Mucosa of rectum (tissue), 2 donors: ENCODE measurements at regions not wholly inside any gene's neighbourhood (a gene's known extent, or its start where the extent isn't known, plus 50 kb on each side); places are given as distances from the start of the nearest gene placed in this dataset.

Experiments used
- H3K27ac ChIP-seq, 2 donors: one replicate each; pipeline ENCODE4 v1.7.0; 2013; ENCODE audit warnings: inconsistent platforms in 2 of 2, low read depth in 2 of 2, low read length in 2 of 2
- H3K27me3 ChIP-seq, 2 donors: one replicate each; pipeline ENCODE4 v1.7.0; 2013; ENCODE audit warnings: low read length in 2 of 2; ENCODE audit not compliant: control insufficient read depth in 2 of 2, insufficient read depth in 2 of 2
- H3K36me3 ChIP-seq, 2 donors: one replicate each; pipeline ENCODE4 v1.7.0; 2013; ENCODE audit warnings: low read length in 2 of 2; ENCODE audit not compliant: control insufficient read depth in 2 of 2, insufficient read depth in 2 of 2
- H3K4me1 ChIP-seq, 2 donors: one replicate each; pipeline ENCODE4 v1.7.0; 2013; ENCODE audit warnings: low read length in 2 of 2, mild to moderate bottlenecking in 1 of 2; ENCODE audit not compliant: control insufficient read depth in 2 of 2, insufficient read depth in 2 of 2
- H3K4me3 ChIP-seq, 2 donors: one replicate each; pipeline ENCODE4 v1.7.0; 2013; ENCODE audit warnings: low read length in 2 of 2
- H3K9ac ChIP-seq, 2 donors: one replicate each; pipeline ENCODE4 v1.7.0; 2013; ENCODE audit warnings: low read length in 2 of 2, low read depth in 1 of 2, mild to moderate bottlenecking in 1 of 2
- H3K9me3 ChIP-seq, 2 donors: one replicate each; pipeline ENCODE4 v1.7.0; 2013; ENCODE audit warnings: low read length in 2 of 2; ENCODE audit not compliant: control insufficient read depth in 2 of 2
- donor health status: healthy.
- donor health status: Normal muscosa, but diverticular disease.

DNA sequence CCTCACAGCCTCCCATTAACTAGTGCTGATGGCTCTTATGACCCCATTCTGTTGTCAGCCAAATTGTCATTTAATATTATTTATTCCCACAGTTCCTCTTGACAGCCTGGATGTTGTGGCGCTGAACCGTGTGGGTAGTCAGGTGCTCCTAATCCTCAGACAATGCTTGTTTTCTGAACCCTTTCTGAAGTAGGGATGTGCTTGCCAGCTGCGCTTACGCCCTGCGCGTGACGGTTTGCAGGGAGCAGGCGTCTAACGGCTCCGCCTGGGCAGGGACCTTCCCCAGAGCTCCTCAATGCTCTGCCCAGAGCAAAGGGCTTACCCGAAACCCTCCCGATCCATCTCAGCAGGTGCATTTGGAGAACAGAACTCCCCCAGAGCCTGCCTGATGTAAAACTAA lies 358.2 kb upstream of the MYT1L start:
- Histone ChIP-seq H3K4me1 (no peaks in the 10 kb centered on the region), H3K9ac (no peak overlapping the region), H3K4me3 (no peak overlapping the region), H3K27me3 (no peaks in the 10 kb centered on the region), H3K36me3 (no peaks in the 10 kb centered on the region), H3K9me3 (no peaks in the 10 kb centered on the region), H3K27ac (no peak overlapping the region)

DNA sequence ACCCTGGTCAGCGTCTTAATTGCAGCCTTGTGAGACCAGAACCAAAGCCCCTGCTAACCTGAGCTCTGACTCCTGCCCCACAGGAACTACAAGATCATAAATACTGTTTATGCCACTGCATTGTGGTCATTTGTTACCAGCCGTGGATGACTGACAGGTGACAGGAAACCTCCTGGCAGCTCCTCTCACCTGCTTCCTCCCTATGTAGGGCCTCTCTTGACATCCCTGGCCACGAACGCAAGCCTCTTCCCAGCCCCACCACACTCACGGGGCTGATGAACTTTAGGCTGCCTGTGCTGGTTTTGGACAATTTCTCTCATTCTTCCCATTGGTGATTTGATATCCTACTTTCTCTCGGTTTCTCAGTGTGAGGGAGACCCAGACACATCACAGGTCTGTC lies 357.2 kb upstream of the MYT1L start:
- Histone ChIP-seq H3K36me3 (no peaks in the 10 kb centered on the region), H3K27me3 (no peaks in the 10 kb centered on the region), H3K9ac (no peak overlapping the region), H3K9me3 (no peaks in the 10 kb centered on the region), H3K4me1 (no peaks in the 10 kb centered on the region), H3K4me3 (no peak overlapping the region), H3K27ac (no peak overlapping the region)

DNA sequence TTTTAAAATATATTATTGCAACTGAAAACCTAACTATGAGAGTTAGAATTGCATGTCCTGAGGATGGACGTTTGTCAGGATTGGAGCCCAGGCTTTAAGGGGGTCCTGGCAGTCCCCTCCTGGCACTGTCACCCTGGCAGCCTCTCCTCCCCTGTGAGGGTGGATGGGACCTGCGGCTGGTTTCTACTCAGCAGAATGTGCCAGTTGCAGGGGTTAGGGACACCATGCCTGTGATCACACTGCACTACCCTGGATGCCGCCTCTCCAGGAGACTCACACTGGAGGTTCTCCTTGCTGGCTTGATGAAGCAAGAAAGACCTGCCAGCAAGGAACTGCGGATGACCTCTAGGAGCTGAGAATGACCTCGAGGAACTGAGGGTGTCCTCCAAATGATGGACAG lies 356.7 kb upstream of the MYT1L start:
- H3K27ac ChIP-seq = no peak overlapping the region
- no peak overlapping the region for H3K4me3 ChIP-seq
- no peaks in the 10 kb centered on the region for H3K36me3 ChIP-seq
- H3K27me3 ChIP-seq = no peaks in the 10 kb centered on the region
- H3K9ac ChIP-seq = no peak overlapping the region
- H3K4me1 ChIP-seq = no peaks in the 10 kb centered on the region
- H3K9me3 ChIP-seq = no peaks in the 10 kb centered on the region

DNA sequence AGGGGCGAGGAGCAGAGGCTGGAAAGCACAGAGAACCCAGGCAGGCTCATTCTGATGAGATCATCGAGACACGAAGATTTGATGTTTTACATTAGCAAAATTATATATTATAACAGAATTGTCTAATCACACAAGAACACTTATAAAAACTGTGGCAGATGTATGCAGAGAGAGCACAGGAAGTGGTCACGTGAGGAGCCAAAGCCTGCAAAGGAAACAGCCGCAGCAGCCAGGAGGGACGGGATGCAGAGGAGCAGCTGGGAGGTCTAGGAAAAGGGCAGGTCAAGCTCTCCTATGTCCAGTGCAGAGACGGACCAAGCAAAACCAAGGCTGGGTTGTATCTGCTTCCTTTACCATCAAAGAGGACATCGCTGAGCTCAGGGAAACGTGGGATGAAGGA lies 355.1 kb upstream of the MYT1L start:
- no peaks in the 10 kb centered on the region for H3K4me1 ChIP-seq
- H3K27ac ChIP-seq = no peak overlapping the region
- no peak overlapping the region for H3K4me3 ChIP-seq
- no peaks in the 10 kb centered on the region for H3K9me3 ChIP-seq
- H3K27me3 ChIP-seq = no peaks in the 10 kb centered on the region
- H3K9ac ChIP-seq = no peak overlapping the region
- H3K36me3 ChIP-seq = no peaks in the 10 kb centered on the region

DNA sequence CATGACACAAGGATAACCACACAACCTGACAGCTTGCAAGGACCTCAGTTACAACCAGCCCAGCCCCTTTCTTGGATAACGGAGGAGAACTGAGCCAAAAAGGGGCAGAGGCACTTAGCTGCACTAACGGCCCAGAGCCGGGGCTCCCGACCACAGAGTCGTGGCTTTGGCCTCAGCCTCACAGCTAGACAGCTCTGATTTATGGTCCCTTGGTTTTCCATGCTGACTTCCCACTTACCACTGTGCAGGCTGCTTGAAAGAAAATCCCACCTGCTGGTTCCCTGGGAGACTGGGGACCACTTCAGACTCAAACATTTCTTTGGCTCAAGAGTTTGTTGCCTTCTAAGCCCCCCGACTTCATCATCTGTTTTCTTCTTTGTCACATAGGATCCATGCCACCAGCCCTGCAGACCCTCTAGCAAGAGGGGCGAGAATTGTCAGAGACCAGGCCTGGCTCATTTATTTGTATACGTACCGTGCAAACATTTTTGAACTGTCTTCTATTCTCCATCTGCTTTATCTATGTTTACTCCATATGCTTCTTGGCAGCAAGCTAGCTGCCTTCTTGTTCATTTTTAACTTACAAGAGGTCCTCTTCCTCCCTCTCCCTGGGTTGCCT lies 352.6 kb upstream of the MYT1L start:
- no peaks in the 10 kb centered on the region for H3K27me3 ChIP-seq
- no peaks in the 10 kb centered on the region for H3K9me3 ChIP-seq
- H3K4me3 ChIP-seq = no peak overlapping the region
- no peaks in the 10 kb centered on the region for H3K36me3 ChIP-seq
- no peak overlapping the region for H3K27ac ChIP-seq
- no peaks in the 10 kb centered on the region for H3K4me1 ChIP-seq
- H3K9ac ChIP-seq = no peak overlapping the region

DNA sequence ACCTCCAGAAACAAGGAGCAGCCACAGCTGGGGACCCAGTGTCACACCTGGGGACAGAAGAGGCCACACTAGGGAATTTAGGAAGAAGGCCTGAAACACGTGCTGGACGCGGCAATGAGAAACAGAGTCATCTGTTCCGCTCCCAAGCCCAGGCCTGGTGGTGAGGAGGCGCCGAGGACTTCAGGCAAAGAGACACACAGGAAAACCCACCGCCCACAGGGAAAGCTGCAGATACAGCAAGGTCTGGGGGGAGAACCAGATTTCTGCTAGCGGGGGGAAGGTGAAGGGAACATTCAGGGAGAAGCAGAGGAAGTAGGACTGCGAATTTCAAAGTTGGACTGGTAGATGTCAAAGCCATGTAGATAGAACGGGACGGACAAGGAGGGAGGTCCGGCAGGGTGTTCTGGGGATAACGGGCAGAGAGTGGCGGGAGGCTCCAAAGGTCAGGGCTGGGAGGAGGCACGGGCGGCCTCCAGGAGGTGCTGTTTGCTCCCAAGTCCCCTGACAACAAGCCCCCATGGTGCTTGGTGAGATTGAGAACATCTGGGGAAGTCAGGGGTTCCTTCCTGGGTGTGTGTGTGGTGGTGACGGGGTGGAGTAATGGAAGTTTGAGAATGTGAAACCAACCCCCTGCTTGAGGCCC lies 351.7 kb upstream of the MYT1L start:
- no peak overlapping the region for H3K27ac ChIP-seq
- H3K9me3 ChIP-seq = no peaks in the 10 kb centered on the region
- H3K27me3 ChIP-seq = no peaks in the 10 kb centered on the region
- H3K4me1 ChIP-seq = no peaks in the 10 kb centered on the region
- H3K36me3 ChIP-seq = no peaks in the 10 kb centered on the region
- H3K4me3 ChIP-seq = no peak overlapping the region
- no peak overlapping the region for H3K9ac ChIP-seq

DNA sequence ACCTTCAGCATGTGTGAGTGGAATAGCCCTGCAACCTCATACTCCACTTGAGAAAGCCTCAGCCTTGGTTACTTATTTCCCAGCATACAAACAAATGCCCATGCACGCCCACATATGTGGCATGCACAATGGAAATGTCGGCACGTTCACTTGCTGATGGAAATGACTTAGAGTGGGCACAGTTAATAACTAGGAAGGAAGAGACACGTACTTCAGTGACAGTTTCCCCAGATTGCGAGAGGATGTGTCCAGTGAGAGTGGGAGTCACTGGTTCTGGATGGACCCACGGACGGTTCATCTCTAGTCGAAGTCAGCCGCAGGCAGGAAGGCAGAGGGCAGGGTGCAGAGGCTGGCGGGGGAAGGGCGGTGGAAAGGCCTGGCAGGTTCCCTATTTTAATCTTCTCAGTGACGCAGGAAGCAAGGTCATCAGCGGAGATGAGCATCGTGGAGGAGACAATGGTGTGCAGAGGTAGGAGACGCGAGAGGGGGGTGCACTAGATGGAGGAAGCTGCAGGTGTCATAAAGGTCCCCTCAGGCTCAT lies 350.7 kb upstream of the MYT1L start:
- no peaks in the 10 kb centered on the region for H3K27me3 ChIP-seq
- no peak overlapping the region for H3K27ac ChIP-seq
- H3K4me3 ChIP-seq = no peak overlapping the region
- no peak overlapping the region for H3K9ac ChIP-seq
- H3K4me1 ChIP-seq = no peaks in the 10 kb centered on the region
- H3K9me3 ChIP-seq = no peaks in the 10 kb centered on the region
- H3K36me3 ChIP-seq = no peaks in the 10 kb centered on the region

DNA sequence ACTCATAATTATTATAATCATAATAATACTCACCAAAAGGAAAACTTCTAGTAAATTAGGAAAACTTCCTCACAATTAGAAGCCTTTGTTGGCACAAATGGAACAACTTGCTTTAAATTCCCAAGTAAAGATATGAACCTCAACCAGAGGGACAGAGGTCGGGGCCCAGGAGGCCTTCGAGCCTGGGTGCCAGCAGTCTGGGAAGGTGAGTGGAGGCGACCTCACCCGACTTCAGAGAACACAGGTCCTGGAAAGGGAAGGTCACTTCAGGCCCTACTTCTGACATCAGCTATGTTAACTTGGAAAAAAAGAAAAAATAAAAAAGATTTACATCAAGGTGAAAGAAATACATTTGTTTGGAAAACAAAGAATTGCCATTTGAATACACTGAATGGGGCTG lies 350.0 kb upstream of the MYT1L start:
- no peak overlapping the region for H3K27ac ChIP-seq
- no peaks in the 10 kb centered on the region for H3K9me3 ChIP-seq
- H3K4me3 ChIP-seq = no peak overlapping the region
- no peak overlapping the region for H3K9ac ChIP-seq
- H3K36me3 ChIP-seq = no peaks in the 10 kb centered on the region
- H3K4me1 ChIP-seq = no peaks in the 10 kb centered on the region
- no peaks in the 10 kb centered on the region for H3K27me3 ChIP-seq

DNA sequence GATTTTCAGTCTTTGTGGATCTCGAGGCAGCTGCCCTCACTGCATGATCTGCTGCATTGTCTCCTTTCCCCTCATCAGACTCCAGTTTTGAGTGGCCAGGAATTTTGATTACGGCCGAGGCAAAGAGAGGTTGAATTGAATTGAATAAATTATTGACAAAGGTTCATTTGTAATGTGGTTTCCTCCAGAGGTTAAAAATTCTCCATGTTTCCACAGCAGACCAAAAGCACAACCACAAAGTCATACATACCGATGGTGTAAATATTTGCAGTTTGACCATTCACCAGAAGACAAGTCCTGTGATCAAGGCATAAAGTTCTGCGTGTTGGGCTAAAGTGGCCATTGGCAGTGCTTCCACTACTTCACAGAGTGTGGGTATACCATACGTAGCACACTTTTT lies 343.8 kb upstream of the MYT1L start:
- H3K9me3 ChIP-seq = peaks cover 0 to 3% of the 10 kb centered on the region in 2 donors
- H3K27me3 ChIP-seq = no peaks in the 10 kb centered on the region
- H3K4me1 ChIP-seq = no peaks in the 10 kb centered on the region
- H3K27ac ChIP-seq = no peak overlapping the region
- no peak overlapping the region for H3K9ac ChIP-seq
- no peaks in the 10 kb centered on the region for H3K36me3 ChIP-seq
- no peak overlapping the region for H3K4me3 ChIP-seq

DNA sequence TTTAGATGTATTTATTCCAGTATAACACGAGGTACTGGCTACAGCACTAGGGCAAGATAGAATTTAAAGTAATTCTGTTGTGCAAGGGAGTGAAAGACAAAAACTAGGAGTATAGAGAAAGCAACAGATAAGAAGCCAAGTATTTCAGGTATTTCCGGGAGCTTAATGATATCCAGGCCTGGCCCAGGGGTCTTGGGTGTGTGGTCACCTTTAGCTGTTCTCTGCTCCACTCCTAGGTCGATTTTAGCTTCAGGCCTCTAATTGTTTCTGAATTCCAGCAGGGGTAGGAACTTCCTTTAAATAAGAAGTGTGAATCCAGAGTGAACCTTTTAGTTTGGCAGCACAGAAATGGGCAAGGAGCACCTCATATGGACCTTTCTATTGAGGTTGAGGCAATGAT lies 342.3 kb upstream of the MYT1L start:
- Histone ChIP-seq H3K4me3 (no peak overlapping the region), H3K27me3 (no peaks in the 10 kb centered on the region), H3K9ac (no peak overlapping the region), H3K9me3 (peaks cover 0 to 3% of the 10 kb centered on the region in 2 donors), H3K27ac (no peak overlapping the region), H3K36me3 (no peaks in the 10 kb centered on the region), H3K4me1 (no peaks in the 10 kb centered on the region)
